H1 (cell line): ENCODE measurements at regions not wholly inside any gene's neighbourhood (a gene's known extent, or its start where the extent isn't known, plus 50 kb on each side); places are given as distances from the start of the nearest gene placed in this dataset.

Experiments used
- CTCF ChIA-PET: fragments of 300-600 bp; sonication (Branson Sonifier 250); formaldehyde crosslinking; loops from one replicate; lab custom pipeline; 2021; ENCODE audit not compliant: partially characterized antibody; lab: Charles Lee
- POLR2A ChIA-PET: fragments of 300-600 bp; sonication (Branson Sonifier 250); formaldehyde crosslinking; loops from one replicate; lab custom pipeline; 2021; ENCODE audit warnings: inconsistent platforms; ENCODE audit not compliant: partially characterized antibody; lab: Charles Lee
- DNase-seq, 2 experiments: peaks; one replicate each; pipeline versions ENCODE4 v3.0.0 to v3.0.0-alpha.2; 2010 to 2022; ENCODE audit warnings: low spot score in 2 of 2, low read depth in 1 of 2, mixed read lengths in 1 of 2
- FAIRE-seq: peaks from 2 replicates; lab custom pipeline; 2011; peaks lifted over from hg19 to GRCh38; lab: Jason Lieb, UNC
- H2AFZ ChIP-seq: 2 replicates; pipeline ENCODE4 v1.8.1; 2012; ENCODE audit warnings: low read length, inconsistent platforms
- H2AK5ac ChIP-seq: 2 replicates; pipeline ENCODE4 v1.6.1; 2013; ENCODE audit warnings: low read depth, low read length
- H2BK120ac ChIP-seq: replicated peaks from 2 replicates; pipeline ENCODE3; 2013; ENCODE audit warnings: low read depth, low read length, inconsistent platforms
- H2BK12ac ChIP-seq: 2 replicates; pipeline ENCODE4 v1.6.1; 2013; ENCODE audit warnings: low read depth, low read length
- H2BK15ac ChIP-seq: 2 replicates; pipeline ENCODE4 v1.6.1; 2013; ENCODE audit warnings: low read length
- H2BK20ac ChIP-seq: 2 replicates; pipeline ENCODE4 v1.6.1; 2013; ENCODE audit warnings: low read length
- H2BK5ac ChIP-seq: 2 replicates; pipeline ENCODE4 v1.6.1; 2013; ENCODE audit warnings: low read depth, low read length
- H3K14ac ChIP-seq: 2 replicates; pipeline ENCODE4 v1.6.1; 2013; ENCODE audit warnings: inconsistent platforms; ENCODE audit not compliant: insufficient read length
- H3K18ac ChIP-seq: 2 replicates; pipeline ENCODE4 v1.6.1; 2013; ENCODE audit warnings: low read length; ENCODE audit errors: extremely low read depth
- H3K23ac ChIP-seq: 2 replicates; pipeline ENCODE4 v1.6.1; 2013; ENCODE audit warnings: inconsistent platforms; ENCODE audit not compliant: insufficient read length
- H3K23me2 ChIP-seq: 2 replicates; pipeline ENCODE4 v1.6.1; 2013; ENCODE audit warnings: low read depth, low read length
- H3K27ac ChIP-seq: 2 replicates; pipeline ENCODE4 v1.6.1; 2011; ENCODE audit warnings: low read depth, low read length, inconsistent platforms
- H3K27me3 ChIP-seq, 4 experiments: replicated peaks in 1 of 4; 1 replicate in 1 of 4; 2 replicates in 3 of 4; pipeline versions ENCODE4 v1.6.1 to v1.8.1; 2011 to 2013; ENCODE audit warnings: low read length in 3 of 4, mild to moderate bottlenecking in 3 of 4, inconsistent platforms in 2 of 4, mixed read lengths in 2 of 4, moderate library complexity in 1 of 4; ENCODE audit not compliant: control insufficient read depth in 3 of 4, insufficient read depth in 3 of 4; ENCODE audit errors: extremely low read depth in 1 of 4
- H3K36me3 ChIP-seq, 4 experiments: 2 replicates each; pipeline versions ENCODE4 v1.6.1 to v1.8.1; 2011 to 2013; ENCODE audit warnings: mild to moderate bottlenecking in 4 of 4, low read length in 3 of 4, moderate library complexity in 2 of 4, control low read depth in 1 of 4, inconsistent platforms in 1 of 4; ENCODE audit not compliant: insufficient read depth in 4 of 4, control insufficient read depth in 2 of 4
- H3K4ac ChIP-seq: replicated peaks from 2 replicates; pipeline ENCODE3; 2013; ENCODE audit warnings: low read length, low read depth, mixed read lengths, inconsistent platforms; ENCODE audit not compliant: insufficient read length
- H3K4me1 ChIP-seq, 4 experiments: replicated peaks in 1 of 4; 1 replicate in 1 of 4; 2 replicates in 3 of 4; pipeline versions ENCODE4 v1.6.1 to v1.8.1; 2011 to 2013; ENCODE audit warnings: low read length in 3 of 4, inconsistent platforms in 2 of 4, mixed read lengths in 1 of 4; ENCODE audit not compliant: insufficient read depth in 4 of 4, control insufficient read depth in 3 of 4
- H3K4me2 ChIP-seq, 2 experiments: 2 replicates each; pipeline versions ENCODE4 v1.6.1 to v1.8.1; 2011 to 2013; ENCODE audit warnings: low read depth in 2 of 2, low read length in 2 of 2, control low read depth in 1 of 2, inconsistent platforms in 1 of 2, mild to moderate bottlenecking in 1 of 2; ENCODE audit not compliant: insufficient read depth in 1 of 2
- H3K4me3 ChIP-seq, 4 experiments: fragments of 200-600, 300-600 bp in 1 of 4; sonication (generic), shearing (Covaris generic), sonication (Bioruptor Twin) in 1 of 4; 2 replicates each; pipeline versions ENCODE4 v1.5.1 to v1.8.1; 2011 to 2016; ENCODE audit warnings: low read length in 4 of 4, low read depth in 3 of 4, control low read depth in 2 of 4, inconsistent platforms in 2 of 4, mild to moderate bottlenecking in 2 of 4, mixed read lengths in 1 of 4, moderate library complexity in 1 of 4; ENCODE audit not compliant: insufficient read depth in 2 of 4; ENCODE audit errors: extremely low read depth in 1 of 4
- H3K56ac ChIP-seq: replicated peaks from 2 replicates; pipeline ENCODE3; 2013; ENCODE audit warnings: low read depth, mild to moderate bottlenecking, mixed read lengths, low read length, inconsistent platforms; ENCODE audit not compliant: insufficient read length
- H3K79me1 ChIP-seq: 2 replicates; pipeline ENCODE4 v1.6.1; 2013; ENCODE audit warnings: low read depth, low read length, control low read depth
- H3K79me2 ChIP-seq, 2 experiments: 2 replicates each; pipeline versions ENCODE4 v1.6.1 to v1.8.1; 2012 to 2013; ENCODE audit warnings: low read length in 2 of 2, mild to moderate bottlenecking in 2 of 2, inconsistent platforms in 1 of 2; ENCODE audit not compliant: insufficient read depth in 2 of 2, control insufficient read depth in 1 of 2
- H3K9ac ChIP-seq, 4 experiments: replicated peaks in 1 of 4; 1 replicate in 1 of 4; 2 replicates in 3 of 4; pipeline versions ENCODE4 v1.6.1 to v1.8.1; 2011 to 2013; ENCODE audit warnings: low read depth in 3 of 4, low read length in 3 of 4, control low read depth in 2 of 4, mild to moderate bottlenecking in 2 of 4, moderate library complexity in 2 of 4, inconsistent platforms in 1 of 4; ENCODE audit errors: extremely low read depth in 1 of 4
- H3K9me3 ChIP-seq, 2 experiments: 2 replicates each; pipeline versions ENCODE4 v1.6.1 to v1.8.1; 2012 to 2013; ENCODE audit warnings: mild to moderate bottlenecking in 2 of 2, moderate library complexity in 2 of 2, control low read depth in 1 of 2, inconsistent platforms in 1 of 2, low read depth in 1 of 2, low read length in 1 of 2, mixed read lengths in 1 of 2; ENCODE audit not compliant: insufficient read depth in 2 of 2
- H4K20me1 ChIP-seq, 2 experiments: replicated peaks in 1 of 2; 2 replicates each; pipeline versions ENCODE3 to v1.8.1; 2011 to 2013; ENCODE audit warnings: inconsistent platforms in 2 of 2, low read length in 2 of 2, mild to moderate bottlenecking in 1 of 2; ENCODE audit not compliant: insufficient read depth in 2 of 2, control insufficient read depth in 1 of 2
- H4K5ac ChIP-seq: 2 replicates; pipeline ENCODE4 v1.6.1; 2013; ENCODE audit warnings: low read length, low read depth, mixed read lengths, inconsistent platforms; ENCODE audit not compliant: insufficient read length
- H4K8ac ChIP-seq: 2 replicates; pipeline ENCODE4 v1.8.0; 2013; ENCODE audit warnings: mild to moderate bottlenecking, moderate library complexity, low read length, inconsistent platforms; ENCODE audit not compliant: insufficient read depth; ENCODE audit errors: extremely low read depth
- H4K91ac ChIP-seq: replicated peaks from 2 replicates; pipeline ENCODE3; 2013; ENCODE audit warnings: low read length, mixed read lengths, inconsistent platforms; ENCODE audit not compliant: insufficient read length
- CREB1 ChIP-seq: IDR thresholded peaks from 2 replicates; pipeline ENCODE4 v1.6.1; 2012; ENCODE audit warnings: inconsistent platforms
- FOSL1 ChIP-seq: IDR thresholded peaks from 2 replicates; pipeline ENCODE4 v1.6.1; 2011; ENCODE audit warnings: mild to moderate bottlenecking, low read depth, low read length, moderate library complexity; ENCODE audit not compliant: insufficient read depth
- MAFK ChIP-seq: IDR thresholded peaks from 2 replicates; pipeline ENCODE4 v1.6.1; 2012; ENCODE audit warnings: low read depth, mild to moderate bottlenecking, improper control_type of control experiment, low read length
- RAD21 ChIP-seq, 2 experiments: IDR thresholded peaks in 1 of 2; conservative IDR thresholded peaks in 1 of 2; 2 replicates each; pipeline ENCODE4 v1.6.1; 2011; ENCODE audit warnings: low read depth in 2 of 2, low read length in 2 of 2, improper control_type of control experiment in 1 of 2, inconsistent platforms in 1 of 2, mild to moderate bottlenecking in 1 of 2, moderate library complexity in 1 of 2
- SIRT6 ChIP-seq: IDR thresholded peaks from one replicate; pipeline ENCODE4 v1.7.1; 2012; ENCODE audit warnings: low read length, inconsistent platforms
- SP1 ChIP-seq: IDR thresholded peaks from 2 replicates; pipeline ENCODE4 v1.6.1; 2011; ENCODE audit warnings: low read depth, low read length
- TBP ChIP-seq: IDR thresholded peaks from 2 replicates; pipeline ENCODE4 v1.6.1; 2011; ENCODE audit warnings: low read depth, low read length, improper control_type of control experiment
- WGBS, 2 experiments: shearing (Covaris generic) in 1 of 2; methylation state at CpG; one replicate each; pipeline versions ENCODE4 v1.1.6 to v1.1.7; 2013 to 2015; ENCODE audit warnings: low lambda C conversion rate in 2 of 2, mixed read lengths in 2 of 2, inconsistent platforms in 1 of 2, low coverage in 1 of 2, missing lambda C conversion rate in 1 of 2; ENCODE audit not compliant: insufficient replicate concordance in 2 of 2, insufficient coverage in 1 of 2, insufficient read length in 1 of 2; ENCODE audit errors: extremely low coverage in 1 of 2, missing lambda C conversion rate in 1 of 2; 5-methylcytosine and 5-hydroxymethylcytosine counted together
- TF ChIP-seq, protein P1 (sequence below): IDR thresholded peaks from 2 replicates; pipeline ENCODE4 v1.6.1; 2011; ENCODE audit warnings: low read length, improper control_type of control experiment

DNA sequence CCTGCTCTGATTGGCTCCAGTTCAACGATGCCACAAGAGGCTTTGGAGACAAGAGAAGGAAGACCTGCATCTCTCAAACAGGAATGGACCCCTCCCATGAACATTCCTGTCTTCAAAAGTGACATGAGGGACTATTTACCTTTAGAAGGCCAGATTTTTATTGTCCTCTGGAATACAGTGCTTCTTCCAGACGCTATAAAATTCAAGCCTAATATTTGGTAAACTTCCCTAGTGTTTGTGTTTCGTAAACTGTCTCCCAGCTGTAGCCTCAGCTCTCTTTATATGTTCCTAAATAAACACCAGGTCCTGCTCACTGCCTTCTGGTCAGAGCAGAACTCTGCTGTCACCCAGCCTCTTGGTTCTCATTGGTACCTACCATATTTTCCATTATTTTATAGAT, 157.8 kb downstream of the CCDC34 start:
- Histone ChIP-seq H3K79me1 (no peaks in the 10 kb centered on the region), H2BK20ac (no peak overlapping the region), H2BK15ac (no peak overlapping the region), H2BK5ac (no peak overlapping the region), H2BK120ac (no peak overlapping the region), H3K4me2 (no peak overlapping the region), H3K36me3 (peaks cover 0 to 6% (median 0%) of the 10 kb centered on the region in 4 experiments; a peak in 1 of 8 replicates), H4K5ac (no peak overlapping the region), H3K4ac (no peak overlapping the region), H2AK5ac (no peak overlapping the region), H3K56ac (no peak overlapping the region), H3K4me3 (no peak overlapping the region), H4K20me1 (no peaks in the 10 kb centered on the region), H3K79me2 (no peaks in the 10 kb centered on the region), H4K91ac (no peak overlapping the region), H3K23me2 (no peaks in the 10 kb centered on the region; the same call in 1 of the 2 replicates), H3K4me1 (peaks cover 0 to 8% (median 5%) of the 10 kb centered on the region in 4 experiments; a peak in 3 of 7 replicates), H4K8ac (no peak overlapping the region), H3K14ac (no peak overlapping the region), H3K9ac (no peak overlapping the region), H3K23ac (no peak overlapping the region), H3K9me3 (no peaks in the 10 kb centered on the region), H2AFZ (no peak overlapping the region), H3K27ac (no peak overlapping the region), H2BK12ac (no peak overlapping the region), H3K18ac (no peak overlapping the region; the same call in 1 of the 2 replicates), H3K27me3 (no peaks in the 10 kb centered on the region)
- 89% methylated on average over 3 of the region's 3 CpGs; no CpG with 5 or more reads in 1 of the 2 experiments for WGBS, 2 experiments
- DNase-seq (no peak), FAIRE-seq (no peak)
- CTCF ChIA-PET = interaction anchor here (0.7 to 12.3 kb wide), 13 partner anchors 9 to 294 kb away, joined by 3 to 82 read pairs (median 4); no protein-coding TSS in a partner anchor
- POLR2A ChIA-PET = no interaction called here
- no peak for TF ChIP-seq RAD21 (IDR thresholded peaks at IDR 0.05 in 1 of 2, conservative IDR thresholded peaks at IDR 0.05 in 1 of 2; ENCODE audit: low read depth in 2 of 2, low read length in 2 of 2)
- no peak for TF ChIP-seq SIRT6
- no peak for TF ChIP-seq CREB1
- no peak for TF ChIP-seq TBP
- TF ChIP-seq SP1 = no peak
- TF ChIP-seq, protein P1, sequence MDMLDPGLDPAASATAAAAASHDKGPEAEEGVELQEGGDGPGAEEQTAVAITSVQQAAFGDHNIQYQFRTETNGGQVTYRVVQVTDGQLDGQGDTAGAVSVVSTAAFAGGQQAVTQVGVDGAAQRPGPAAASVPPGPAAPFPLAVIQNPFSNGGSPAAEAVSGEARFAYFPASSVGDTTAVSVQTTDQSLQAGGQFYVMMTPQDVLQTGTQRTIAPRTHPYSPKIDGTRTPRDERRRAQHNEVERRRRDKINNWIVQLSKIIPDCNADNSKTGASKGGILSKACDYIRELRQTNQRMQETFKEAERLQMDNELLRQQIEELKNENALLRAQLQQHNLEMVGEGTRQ = no peak
- no peak for TF ChIP-seq FOSL1
- TF ChIP-seq MAFK = no peak
